ENCODE measurements at regions not wholly inside any gene's neighbourhood (a gene's known extent, or its start where the extent isn't known, plus 50 kb on each side); places are given as distances from the start of the nearest gene placed in this dataset.

DNA sequence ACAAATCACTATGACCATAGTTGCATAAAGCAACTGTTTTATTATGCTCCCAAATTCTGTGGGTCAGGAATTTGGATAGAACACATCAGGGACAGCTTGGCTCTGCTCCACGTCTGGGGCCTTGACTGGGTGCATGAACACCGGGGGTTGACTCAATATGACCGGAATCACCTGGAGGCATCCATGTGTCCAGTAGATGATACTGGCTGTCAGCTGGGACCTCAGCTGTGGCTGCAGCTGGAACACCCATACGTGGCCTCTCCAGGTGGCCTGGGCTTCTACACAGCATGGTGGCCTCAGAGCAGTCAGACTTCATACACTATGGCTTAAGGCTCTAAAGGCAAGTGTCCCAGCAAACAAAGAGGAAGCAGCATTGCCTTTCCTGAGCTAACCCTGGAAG, 113.4 kb downstream of the NRN1 start:
- TF ChIP-seq, protein P1, sequence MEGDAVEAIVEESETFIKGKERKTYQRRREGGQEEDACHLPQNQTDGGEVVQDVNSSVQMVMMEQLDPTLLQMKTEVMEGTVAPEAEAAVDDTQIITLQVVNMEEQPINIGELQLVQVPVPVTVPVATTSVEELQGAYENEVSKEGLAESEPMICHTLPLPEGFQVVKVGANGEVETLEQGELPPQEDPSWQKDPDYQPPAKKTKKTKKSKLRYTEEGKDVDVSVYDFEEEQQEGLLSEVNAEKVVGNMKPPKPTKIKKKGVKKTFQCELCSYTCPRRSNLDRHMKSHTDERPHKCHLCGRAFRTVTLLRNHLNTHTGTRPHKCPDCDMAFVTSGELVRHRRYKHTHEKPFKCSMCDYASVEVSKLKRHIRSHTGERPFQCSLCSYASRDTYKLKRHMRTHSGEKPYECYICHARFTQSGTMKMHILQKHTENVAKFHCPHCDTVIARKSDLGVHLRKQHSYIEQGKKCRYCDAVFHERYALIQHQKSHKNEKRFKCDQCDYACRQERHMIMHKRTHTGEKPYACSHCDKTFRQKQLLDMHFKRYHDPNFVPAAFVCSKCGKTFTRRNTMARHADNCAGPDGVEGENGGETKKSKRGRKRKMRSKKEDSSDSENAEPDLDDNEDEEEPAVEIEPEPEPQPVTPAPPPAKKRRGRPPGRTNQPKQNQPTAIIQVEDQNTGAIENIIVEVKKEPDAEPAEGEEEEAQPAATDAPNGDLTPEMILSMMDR (IDR thresholded peaks at IDR 0.05): no peak
- TF ChIP-seq EZH2phosphoT487 (IDR thresholded peaks at IDR 0.05): no peak

Data from neural progenitor cell (in vitro differentiated cells).